Body of pancreas (tissue), 4 donors: ENCODE measurements at regions not wholly inside any gene's neighbourhood (a gene's known extent, or its start where the extent isn't known, plus 50 kb on each side); places are given as distances from the start of the nearest gene placed in this dataset.

Experiments used
- POLR2A ChIP-seq, 3 donors: fragments of 450-650 bp; IDR thresholded peaks; one replicate each; pipeline ENCODE4 v1.6.1; 2016; ENCODE audit warnings: antibody characterized with exemption in 3 of 3, mild to moderate bottlenecking in 2 of 3
- TF ChIP-seq, protein P1 (sequence below), 7 experiments: fragments of 450-650 bp in 4 of 7; fragments of 200-600 bp in 3 of 7; sonication (generic) in 3 of 7; IDR thresholded peaks; one replicate each; pipeline ENCODE4 v1.5.1; 2016 to 2019; ENCODE audit warnings: antibody characterized with exemption in 7 of 7

DNA sequence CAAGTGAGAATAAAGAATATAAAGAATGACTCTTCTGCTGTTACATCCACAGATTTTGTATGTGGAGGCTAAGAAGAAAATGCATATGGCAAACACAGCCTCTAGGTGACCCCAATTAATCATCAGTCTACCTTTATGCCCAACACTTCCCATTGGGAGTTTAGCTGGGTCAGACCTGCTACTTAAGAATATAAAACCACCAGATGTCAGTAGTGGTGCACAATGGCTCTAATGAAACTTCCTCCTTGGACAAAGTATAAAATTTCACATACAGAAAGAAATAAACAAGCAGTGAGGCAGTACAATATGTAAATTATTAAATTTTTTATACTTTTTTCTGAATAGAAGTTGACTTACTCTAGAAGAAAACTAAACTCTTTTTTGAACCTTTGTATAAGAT lies 539.9 kb downstream of the BRINP1 start:
- no peak for TF ChIP-seq POLR2A (IDR thresholded peaks at IDR 0.05)
- TF ChIP-seq, protein P1, sequence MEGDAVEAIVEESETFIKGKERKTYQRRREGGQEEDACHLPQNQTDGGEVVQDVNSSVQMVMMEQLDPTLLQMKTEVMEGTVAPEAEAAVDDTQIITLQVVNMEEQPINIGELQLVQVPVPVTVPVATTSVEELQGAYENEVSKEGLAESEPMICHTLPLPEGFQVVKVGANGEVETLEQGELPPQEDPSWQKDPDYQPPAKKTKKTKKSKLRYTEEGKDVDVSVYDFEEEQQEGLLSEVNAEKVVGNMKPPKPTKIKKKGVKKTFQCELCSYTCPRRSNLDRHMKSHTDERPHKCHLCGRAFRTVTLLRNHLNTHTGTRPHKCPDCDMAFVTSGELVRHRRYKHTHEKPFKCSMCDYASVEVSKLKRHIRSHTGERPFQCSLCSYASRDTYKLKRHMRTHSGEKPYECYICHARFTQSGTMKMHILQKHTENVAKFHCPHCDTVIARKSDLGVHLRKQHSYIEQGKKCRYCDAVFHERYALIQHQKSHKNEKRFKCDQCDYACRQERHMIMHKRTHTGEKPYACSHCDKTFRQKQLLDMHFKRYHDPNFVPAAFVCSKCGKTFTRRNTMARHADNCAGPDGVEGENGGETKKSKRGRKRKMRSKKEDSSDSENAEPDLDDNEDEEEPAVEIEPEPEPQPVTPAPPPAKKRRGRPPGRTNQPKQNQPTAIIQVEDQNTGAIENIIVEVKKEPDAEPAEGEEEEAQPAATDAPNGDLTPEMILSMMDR (IDR thresholded peaks at IDR 0.05): no peak
